RWPE1 (cell line): ENCODE measurements at regions not wholly inside any gene's neighbourhood (a gene's known extent, or its start where the extent isn't known, plus 50 kb on each side); places are given as distances from the start of the nearest gene placed in this dataset.

Source experiments
- CTCF ChIA-PET: fragments of 350-600 bp; sonication (Branson Sonifier 250); formaldehyde crosslinking; extraction: SDS; loops from one replicate; lab custom pipeline; 2021; lab: Yijun Ruan, JAX
- POLR2A ChIA-PET: fragments of 400-600 bp; formaldehyde crosslinking; extraction: SDS; loops from one replicate; lab custom pipeline; 2020; ENCODE audit warnings: antibody characterized with exemption; ENCODE audit not compliant: low non-redundant PET; lab: Yijun Ruan, JAX
- DNase-seq: peaks from one replicate; pipeline ENCODE4 v3.0.0; 2012; ENCODE audit warnings: low spot score
- H3K27ac ChIP-seq: fragments of 450-650 bp; 2 replicates; pipeline ENCODE4 v1.5.1; 2017
- CTCF ChIP-seq: fragments of 450-650 bp; conservative IDR thresholded peaks from 2 replicates; pipeline ENCODE4 v1.5.1; 2017; ENCODE audit warnings: low read depth, mild to moderate bottlenecking

GRCh38 chr3:194197981-194198695 is 62.2 kb downstream of the HES1 start:
- no peak for TF ChIP-seq CTCF
- ChIA-PET CTCF (interaction anchor here (0.6 kb wide), 1 partner anchor 533 kb away, joined by 3 read pairs; no protein-coding TSS in a partner anchor), POLR2A (no interaction called here)
- H3K27ac ChIP-seq: no peak overlapping the region
- no peak for DNase-seq

GRCh38 chr3:194198938-194199337 is 63.0 kb downstream of the HES1 start:
- ChIA-PET CTCF (no interaction called here), POLR2A (no interaction called here)
- DNase-seq: no peak
- no peak overlapping the region for H3K27ac ChIP-seq
- no peak for TF ChIP-seq CTCF

GRCh38 chr3:194200422-194201081 is 64.6 kb downstream of the HES1 start:
- no peak for DNase-seq
- no peak for TF ChIP-seq CTCF
- POLR2A ChIA-PET: no interaction called here
- H3K27ac ChIP-seq: no peak overlapping the region
- CTCF ChIA-PET: no interaction called here

GRCh38 chr3:194201953-194202666 is 66.2 kb downstream of the HES1 start:
- POLR2A ChIA-PET: no interaction called here

GRCh38 chr3:194203482-194204041 is 67.6 kb downstream of the HES1 start:
- TF ChIP-seq CTCF: no peak
- H3K27ac ChIP-seq: no peak overlapping the region; the same call in 1 of the 2 replicates
- ChIA-PET POLR2A (no interaction called here), CTCF (interaction anchor here (0.6 to 1.7 kb wide), 4 partner anchors 34 to 665 kb away, joined by 3 to 5 read pairs (median 4); no protein-coding TSS in a partner anchor)
- DNase-seq: no peak

More at GRCh38 chr3:194201953-194202666, 66.2 kb downstream of the HES1 start:
- CTCF ChIA-PET: no interaction called here
- DNase-seq: no peak
- no peak for TF ChIP-seq CTCF
- H3K27ac ChIP-seq: no peak overlapping the region
